CD4-positive, CD25-positive, alpha-beta regulatory T cell (primary cell): ENCODE measurements at regions not wholly inside any gene's neighbourhood (a gene's known extent, or its start where the extent isn't known, plus 50 kb on each side); places are given as distances from the start of the nearest gene placed in this dataset.
"Not testable (repeated sequence)": the region's sequence is repeated elsewhere in the genome, so short reads cannot be mapped to it uniquely, and the experiment has no call there.

Experiments
- ATAC-seq, 2 donors: fragments of 150-1000 bp; cut with Tn5 transposase; one replicate each; pipeline ENCODE4 v1.10.0; 2021; ENCODE audit warnings: low read depth in 2 of 2, moderate number of reproducible peaks in 2 of 2, moderate library complexity in 1 of 2
- DNase-seq, 3 donors: peaks; one replicate each; pipeline versions ENCODE4 v3.0.0 to v3.0.0-alpha.2; 2012 to 2022; ENCODE audit warnings: mixed read lengths in 1 of 3
- H3K27ac ChIP-seq: one replicate; pipeline ENCODE4 v1.7.0; 2013; ENCODE audit warnings: mild to moderate bottlenecking, low read length; ENCODE audit not compliant: insufficient read depth, poor library complexity, severe bottlenecking
- H3K27me3 ChIP-seq: one replicate; pipeline ENCODE4 v1.7.0; 2013; ENCODE audit warnings: low read length; ENCODE audit not compliant: control insufficient read depth, insufficient read depth
- H3K36me3 ChIP-seq: one replicate; pipeline ENCODE4 v1.7.0; 2013; ENCODE audit warnings: mild to moderate bottlenecking, low read length, moderate library complexity; ENCODE audit not compliant: control insufficient read depth, insufficient read depth
- H3K4me1 ChIP-seq: 2 replicates; pipeline ENCODE4 v1.7.0; 2013; ENCODE audit warnings: mild to moderate bottlenecking, low read length; ENCODE audit not compliant: insufficient read depth, control insufficient read depth, poor library complexity, severe bottlenecking
- H3K4me3 ChIP-seq: one replicate; pipeline ENCODE4 v1.7.0; 2013; ENCODE audit warnings: low read depth, mild to moderate bottlenecking, low read length, moderate library complexity
- H3K9me3 ChIP-seq, 2 experiments: 1 replicate in 1 of 2; 2 replicates in 1 of 2; pipeline ENCODE4 v1.7.0; 2013; ENCODE audit warnings: low read length in 2 of 2, mild to moderate bottlenecking in 1 of 2, moderate library complexity in 1 of 2; ENCODE audit not compliant: control insufficient read depth in 2 of 2
- H3K27ac Mint-ChIP-seq, 3 donors: one replicate each; pipeline ENCODE4 v1.8.0; 2020 to 2022; ENCODE audit warnings: mild to moderate bottlenecking in 3 of 3, mixed read lengths in 3 of 3, moderate library complexity in 2 of 3
- H3K27me3 Mint-ChIP-seq: one replicate; pipeline ENCODE4 v1.8.0; 2022; ENCODE audit warnings: mild to moderate bottlenecking, mixed read lengths
- H3K36me3 Mint-ChIP-seq: one replicate; pipeline ENCODE4 v1.8.0; 2020; ENCODE audit warnings: mixed read lengths
- H3K4me1 Mint-ChIP-seq, 4 donors: one replicate each; pipeline ENCODE4 v1.8.0; 2020 to 2022; ENCODE audit warnings: mixed read lengths in 4 of 4, mild to moderate bottlenecking in 1 of 4
- H3K4me3 Mint-ChIP-seq, 4 donors: one replicate each; pipeline ENCODE4 v1.8.0; 2020 to 2022; ENCODE audit warnings: mild to moderate bottlenecking in 4 of 4, mixed read lengths in 4 of 4, moderate library complexity in 3 of 4
- H3K9me3 Mint-ChIP-seq, 7 donors: one replicate each; pipeline ENCODE4 v1.8.0; 2020 to 2022; ENCODE audit warnings: mixed read lengths in 7 of 7, mild to moderate bottlenecking in 3 of 7, moderate library complexity in 2 of 7

DNA sequence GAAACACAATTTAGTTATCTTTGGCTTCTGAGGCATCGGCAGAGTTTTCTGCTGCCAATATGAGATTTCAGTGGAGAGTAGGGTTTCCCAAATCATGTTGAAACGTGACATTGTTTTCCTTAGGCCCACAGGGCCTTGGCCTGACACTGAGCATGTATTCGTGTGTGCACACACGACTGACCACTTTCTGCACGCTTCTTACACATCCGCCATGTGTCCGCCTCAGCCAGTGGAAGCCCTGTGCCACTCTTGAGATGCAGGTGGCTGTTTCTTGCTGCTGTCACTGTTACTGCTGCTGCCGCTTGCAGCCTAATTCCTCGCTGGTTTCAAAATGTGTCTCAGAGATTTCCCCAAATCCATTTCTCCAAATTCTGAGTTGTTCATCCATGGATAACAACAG lies 299.6 kb upstream of the PLGLB1 start:
- H3K4me1 Mint-ChIP-seq = peaks cover 0 to 23% (median 10%) of the 10 kb centered on the region in 4 donors
- not testable (repeated sequence) for ATAC-seq, H3K36me3 Mint-ChIP-seq, DNase-seq, H3K27ac Mint-ChIP-seq, H3K27me3 ChIP-seq, H3K9me3 Mint-ChIP-seq, H3K4me3 Mint-ChIP-seq, H3K27ac ChIP-seq, H3K4me3 ChIP-seq, H3K27me3 Mint-ChIP-seq, H3K4me1 ChIP-seq, H3K36me3 ChIP-seq, H3K9me3 ChIP-seq

DNA sequence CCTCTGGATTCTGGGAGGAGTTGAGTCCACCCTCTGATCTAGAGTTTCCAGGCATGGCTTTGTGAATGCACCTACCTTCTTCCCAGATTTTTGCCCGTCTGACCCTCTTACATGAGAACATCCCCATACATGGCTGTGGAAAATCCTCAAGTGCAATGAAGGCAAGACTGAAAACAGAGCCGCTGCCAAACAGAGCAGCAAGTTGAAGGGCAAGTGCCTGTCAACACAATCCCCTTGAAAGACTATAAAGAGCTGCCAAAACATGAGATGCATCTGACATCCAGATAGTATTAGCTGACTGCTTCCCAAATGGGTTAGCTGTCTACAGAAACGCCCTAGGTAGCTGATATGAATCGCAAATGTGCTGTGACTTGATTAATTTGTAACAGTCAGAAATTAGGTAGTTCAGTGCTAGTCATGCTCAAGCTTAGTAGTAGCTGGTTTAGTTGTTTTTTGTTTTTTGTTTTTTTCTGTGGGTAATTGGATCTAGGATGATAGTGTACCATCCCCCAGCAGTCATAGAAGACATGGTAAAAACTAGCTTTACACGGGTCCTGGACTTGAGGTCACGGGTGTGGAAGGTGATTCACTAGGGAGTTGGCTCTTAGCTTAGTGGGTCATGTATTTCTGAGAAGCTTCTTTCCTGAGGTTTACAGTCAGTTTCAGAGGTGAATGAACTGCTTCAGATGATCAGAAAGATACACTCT lies 302.8 kb upstream of the PLGLB1 start:
- not testable (repeated sequence) for H3K27me3 Mint-ChIP-seq, H3K4me1 ChIP-seq, H3K36me3 ChIP-seq, H3K27me3 ChIP-seq, H3K36me3 Mint-ChIP-seq, H3K9me3 ChIP-seq, H3K9me3 Mint-ChIP-seq
- peak overlapping the region; percentile 41 for H3K4me3 ChIP-seq
- H3K4me3 Mint-ChIP-seq = peak overlapping the region; percentile 27 to 73 (median 58)
- peak overlapping the region; percentile 77 to 90 (median 89) for H3K27ac Mint-ChIP-seq
- peak overlapping the region; percentile 51 for H3K27ac ChIP-seq
- peak; percentile 77 to 81 for ATAC-seq
- DNase-seq = peak in 1 of 3 donors; percentile 73
- H3K4me1 Mint-ChIP-seq = peaks cover 0 to 25% (median 10%) of the 10 kb centered on the region in 4 donors

DNA sequence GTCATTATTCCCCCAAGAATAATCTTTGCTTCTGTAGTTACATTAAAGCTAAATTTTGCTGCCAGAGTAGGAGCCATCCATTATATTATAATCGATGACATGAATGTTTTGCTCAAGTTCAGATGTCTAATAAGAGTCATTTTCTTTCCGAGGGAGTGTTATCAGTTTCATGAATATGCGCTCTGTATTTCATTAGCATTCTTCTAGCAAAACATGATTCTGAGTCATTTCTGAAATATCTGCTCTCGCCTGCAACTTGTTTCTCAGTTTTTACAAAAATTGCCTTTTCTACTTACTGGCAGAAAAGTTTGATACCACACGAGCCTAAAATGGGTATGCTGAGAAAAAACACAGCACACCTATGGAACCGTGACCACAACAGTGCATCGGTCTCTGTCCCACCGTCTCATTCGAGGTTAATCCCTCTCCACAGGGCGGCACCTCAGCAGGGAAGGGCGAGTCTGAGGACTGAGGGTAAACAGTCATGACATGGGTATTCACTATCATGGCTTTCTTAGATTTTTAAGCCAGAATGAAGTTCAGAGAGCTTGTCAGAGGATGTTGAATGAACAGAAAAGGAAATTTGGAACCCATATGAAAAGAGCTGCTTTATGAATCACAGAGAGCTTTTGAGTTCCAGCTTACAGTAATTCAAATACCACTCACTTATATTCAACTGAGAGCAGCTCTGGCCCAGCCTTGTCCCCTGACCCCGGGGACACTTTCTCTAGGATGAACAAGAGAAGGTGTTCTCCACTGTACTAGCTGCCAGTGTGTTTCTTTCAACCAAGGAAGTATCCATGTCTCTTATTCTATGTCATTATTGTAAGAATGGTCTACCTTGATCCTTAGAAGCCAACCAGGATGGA lies 303.6 kb upstream of the PLGLB1 start:
- peak overlapping the region; percentile 35 for H3K4me3 ChIP-seq
- H3K27me3 ChIP-seq, H3K9me3 ChIP-seq, H3K4me1 ChIP-seq, H3K27ac ChIP-seq, H3K9me3 Mint-ChIP-seq, H3K36me3 Mint-ChIP-seq, DNase-seq, H3K36me3 ChIP-seq, H3K27me3 Mint-ChIP-seq: not testable (repeated sequence)
- peak overlapping the region in 2 of 4 donors; percentile 52 to 63 for H3K4me3 Mint-ChIP-seq
- peaks cover 2 to 26% (median 13%) of the 10 kb centered on the region in 4 donors for H3K4me1 Mint-ChIP-seq
- ATAC-seq = peak; percentile 57
- H3K27ac Mint-ChIP-seq = peak overlapping the region; percentile 77 to 92 (median 90)

DNA sequence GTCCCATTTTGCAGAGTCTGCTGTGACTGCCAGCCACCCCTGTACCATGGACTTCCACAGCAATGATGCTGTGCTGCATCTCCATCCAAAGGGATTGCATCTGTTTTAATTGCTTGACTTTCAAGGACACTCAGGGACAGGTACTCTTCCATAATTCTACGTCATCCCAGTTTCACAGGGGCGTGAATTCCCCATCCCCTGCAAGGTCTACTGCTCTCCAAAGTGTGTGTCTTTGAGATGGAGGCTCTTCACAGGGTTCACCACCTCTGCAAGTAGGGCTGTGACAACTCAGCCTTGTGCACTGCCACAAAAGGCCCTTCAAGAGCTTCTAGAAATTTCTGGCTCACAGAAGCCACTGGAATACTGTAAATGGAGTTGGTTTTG lies 304.3 kb upstream of the PLGLB1 start:
- not testable (repeated sequence) for H3K36me3 ChIP-seq, H3K4me1 ChIP-seq, H3K27me3 Mint-ChIP-seq, H3K27me3 ChIP-seq, H3K27ac ChIP-seq, H3K4me3 Mint-ChIP-seq, ATAC-seq, DNase-seq, H3K9me3 ChIP-seq, H3K36me3 Mint-ChIP-seq, H3K9me3 Mint-ChIP-seq
- H3K27ac Mint-ChIP-seq = peak overlapping the region in 2 of 3 donors; percentile 17 to 38
- H3K4me3 ChIP-seq = peak overlapping the region; percentile 35
- peaks cover 4 to 28% (median 14%) of the 10 kb centered on the region in 4 donors for H3K4me1 Mint-ChIP-seq

DNA sequence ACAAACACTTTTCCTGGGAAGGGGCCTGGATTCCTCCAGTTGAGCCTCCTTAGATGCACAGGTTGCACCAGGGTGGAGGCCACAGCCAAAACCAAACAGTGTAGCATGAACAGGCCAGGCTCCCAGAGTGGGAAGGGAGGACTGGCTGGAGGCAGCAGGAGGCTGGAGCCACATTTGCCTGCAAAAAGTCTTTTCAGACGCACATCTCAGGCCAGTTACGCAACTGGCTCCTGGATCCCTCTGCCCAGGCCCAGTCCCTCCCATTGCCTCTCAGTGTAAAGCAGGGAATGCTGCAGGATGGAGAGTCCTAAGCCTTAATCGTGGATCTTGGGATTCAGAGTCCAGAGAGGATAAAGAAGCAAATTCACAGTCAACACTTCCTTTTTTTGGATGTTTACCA lies 305.1 kb upstream of the PLGLB1 start:
- peaks cover 4 to 28% (median 14%) of the 10 kb centered on the region in 4 donors for H3K4me1 Mint-ChIP-seq
- not testable (repeated sequence) for H3K9me3 ChIP-seq, H3K4me3 ChIP-seq, ATAC-seq, H3K36me3 Mint-ChIP-seq, H3K27ac Mint-ChIP-seq, H3K36me3 ChIP-seq, H3K4me3 Mint-ChIP-seq, H3K27me3 Mint-ChIP-seq, H3K27ac ChIP-seq, DNase-seq, H3K9me3 Mint-ChIP-seq, H3K4me1 ChIP-seq, H3K27me3 ChIP-seq

DNA sequence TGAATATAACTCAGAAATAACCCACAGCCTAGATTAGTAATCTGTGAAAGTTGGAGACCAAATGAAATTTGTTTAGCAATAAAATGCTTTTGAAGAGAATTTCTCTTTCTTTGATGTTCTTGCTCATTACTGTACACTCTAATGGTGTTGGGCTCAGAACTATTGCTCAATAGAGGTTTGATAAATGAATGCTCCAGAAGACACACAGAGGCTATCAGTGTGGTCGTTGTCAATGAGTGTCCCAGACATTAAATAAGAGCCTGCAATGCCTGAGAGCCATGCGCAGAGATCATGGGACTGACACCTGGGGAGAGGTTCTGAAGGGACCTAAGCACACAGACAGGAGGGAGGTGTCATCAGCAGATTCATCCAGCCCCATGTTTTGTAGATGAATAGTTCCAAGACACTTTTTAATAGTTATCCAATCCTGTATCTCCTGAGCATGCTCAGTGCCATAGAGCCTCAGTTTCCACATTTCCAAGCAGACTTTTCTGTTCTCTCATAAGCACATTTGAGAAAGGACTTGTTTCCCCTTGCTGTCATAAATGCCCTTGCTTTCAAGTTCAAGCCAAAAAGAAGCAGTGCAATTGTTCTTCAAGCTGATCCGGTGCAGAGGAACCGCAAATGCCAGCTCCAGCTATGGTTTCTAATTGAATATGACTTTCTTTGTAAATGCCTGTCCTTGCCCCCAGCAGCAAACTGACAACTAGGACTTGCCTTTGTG lies 306.2 kb upstream of the PLGLB1 start:
- not testable (repeated sequence) for H3K4me1 ChIP-seq, ATAC-seq, H3K9me3 ChIP-seq, H3K4me3 ChIP-seq, H3K36me3 ChIP-seq, H3K27me3 Mint-ChIP-seq, H3K36me3 Mint-ChIP-seq, H3K27me3 ChIP-seq, H3K9me3 Mint-ChIP-seq, H3K27ac Mint-ChIP-seq
- Mint-ChIP-seq H3K4me3 (peak overlapping the region in 1 of 4 donors; percentile 38), H3K4me1 (peaks cover 4 to 28% (median 14%) of the 10 kb centered on the region in 4 donors)
- peak overlapping the region; percentile 14 for H3K27ac ChIP-seq
- peak in 1 of 3 donors; percentile 27 for DNase-seq

DNA sequence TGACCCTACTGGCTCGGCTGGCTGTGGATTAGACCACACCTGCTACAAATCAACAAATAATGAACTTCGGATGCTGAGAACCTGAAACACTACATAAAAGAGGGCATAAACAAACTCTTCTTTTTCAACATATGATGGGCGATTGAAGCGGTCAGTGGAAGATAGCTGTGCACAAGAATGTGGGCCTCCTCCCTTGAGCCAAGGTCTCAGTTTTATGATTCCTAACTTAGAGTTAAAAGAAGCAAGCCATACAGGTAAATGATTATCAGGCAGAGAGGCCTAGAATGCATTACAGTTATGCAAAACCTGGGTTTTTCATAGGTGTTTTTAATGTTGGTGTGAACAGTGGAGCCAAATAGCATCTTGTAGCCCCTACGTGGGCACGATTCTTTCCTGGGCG lies 307.9 kb upstream of the PLGLB1 start:
- not testable (repeated sequence) for H3K27me3 ChIP-seq, H3K36me3 Mint-ChIP-seq, H3K36me3 ChIP-seq, H3K27me3 Mint-ChIP-seq, H3K9me3 ChIP-seq, H3K4me3 Mint-ChIP-seq, H3K4me1 ChIP-seq, ATAC-seq, H3K27ac ChIP-seq, H3K9me3 Mint-ChIP-seq, DNase-seq, H3K4me3 ChIP-seq
- Mint-ChIP-seq H3K4me1 (peaks cover 2 to 21% (median 7%) of the 10 kb centered on the region in 4 donors), H3K27ac (peak overlapping the region in 1 of 3 donors; percentile 43)
